WTC11 (cell line): ENCODE measurements at regions not wholly inside any gene's neighbourhood (a gene's known extent, or its start where the extent isn't known, plus 50 kb on each side); places are given as distances from the start of the nearest gene placed in this dataset.
"Not testable (repeated sequence)": the region's sequence is repeated elsewhere in the genome, so short reads cannot be mapped to it uniquely, and the experiment has no call there.

ENCODE experiments used
- ATAC-seq: fragments of 200-7000 bp; cut with Tn5 transposase; 2 replicates; pipeline ENCODE4 v1.10.0; 2021; ENCODE audit warnings: mild to moderate bottlenecking, moderate library complexity
- CTCF ChIA-PET: fragments of 300-600 bp; sonication (Branson Sonifier 250); formaldehyde crosslinking; loops from one replicate; lab custom pipeline; 2021; ENCODE audit warnings: antibody characterized with exemption; lab: Charles Lee
- POLR2A ChIA-PET: fragments of 350-600 bp; sonication (Branson Sonifier 250); formaldehyde crosslinking; loops from one replicate; lab custom pipeline; 2021; ENCODE audit warnings: antibody characterized with exemption; lab: Charles Lee
- DNase-seq: peaks from one replicate; pipeline ENCODE4 v3.0.0; 2021; ENCODE audit warnings: low spot score
- H3K27ac Mint-ChIP-seq: 2 replicates; pipeline ENCODE4 v1.8.0; 2021; ENCODE audit warnings: mixed read lengths
- H3K27me3 Mint-ChIP-seq: 2 replicates; pipeline ENCODE4 v1.8.0; 2021; ENCODE audit warnings: low read depth, mild to moderate bottlenecking, moderate library complexity, mixed read lengths
- H3K36me3 Mint-ChIP-seq: 2 replicates; pipeline ENCODE4 v1.8.0; 2021; ENCODE audit warnings: mixed read lengths
- H3K4me1 Mint-ChIP-seq: 2 replicates; pipeline ENCODE4 v1.8.0; 2022; ENCODE audit warnings: mixed read lengths
- H3K4me3 Mint-ChIP-seq: 2 replicates; pipeline ENCODE4 v1.8.0; 2021; ENCODE audit warnings: mild to moderate bottlenecking, moderate library complexity, mixed read lengths
- H3K9me3 Mint-ChIP-seq: 2 replicates; pipeline ENCODE4 v1.8.0; 2021; ENCODE audit warnings: mixed read lengths
- CREB1 ChIP-seq: sonication (generic); formaldehyde crosslinking; IDR thresholded peaks from 2 replicates; pipeline ENCODE4 v1.8.0; 2023; ENCODE audit warnings: mild to moderate bottlenecking, missing genetic modification reagents
- CTCF ChIP-seq: fragments of 200-600 bp; IDR thresholded peaks from 2 replicates; pipeline ENCODE4 v1.8.0; 2022; ENCODE audit warnings: antibody characterized with exemption
- E2F1 ChIP-seq: sonication (generic); formaldehyde crosslinking; IDR thresholded peaks from 2 replicates; pipeline ENCODE4 v1.8.0; 2022; ENCODE audit warnings: mild to moderate bottlenecking, missing genetic modification reagents
- E2F4 ChIP-seq: sonication (generic); formaldehyde crosslinking; IDR thresholded peaks from 2 replicates; pipeline ENCODE4 v1.8.1; 2022; ENCODE audit warnings: low read depth, mild to moderate bottlenecking, moderate library complexity, missing genetic modification reagents, borderline replicate concordance
- ESRRA ChIP-seq: sonication (generic); formaldehyde crosslinking; IDR thresholded peaks from 2 replicates; pipeline ENCODE4 v1.8.1; 2022; ENCODE audit warnings: mild to moderate bottlenecking, missing genetic modification reagents, borderline replicate concordance
- ETV6 ChIP-seq: sonication (generic); formaldehyde crosslinking; IDR thresholded peaks from 2 replicates; pipeline ENCODE4 v1.8.1; 2022; ENCODE audit warnings: mild to moderate bottlenecking, missing genetic modification reagents
- FOXP4 ChIP-seq: sonication (generic); formaldehyde crosslinking; IDR thresholded peaks from 2 replicates; pipeline ENCODE4 v1.8.0; 2022; ENCODE audit warnings: mild to moderate bottlenecking, missing genetic modification reagents
- HMGA2 ChIP-seq: fragments of 250-450 bp; sonication (Bioruptor Pico); IDR thresholded peaks from 2 replicates; pipeline ENCODE4 v1.4.0; 2021; ENCODE audit warnings: mild to moderate bottlenecking, moderate library complexity
- NFYB ChIP-seq: sonication (generic); formaldehyde crosslinking; conservative IDR thresholded peaks from 2 replicates; pipeline ENCODE4 v1.8.0; 2022; ENCODE audit warnings: low read depth, missing genetic modification reagents
- NR2C2 ChIP-seq: sonication (generic); formaldehyde crosslinking; IDR thresholded peaks from 2 replicates; pipeline ENCODE4 v1.8.0; 2022; ENCODE audit warnings: mild to moderate bottlenecking, missing genetic modification reagents
- SOX15 ChIP-seq: fragments of 250-450 bp; sonication (Bioruptor Pico); IDR thresholded peaks from 2 replicates; pipeline ENCODE4 v1.9.0; 2021; ENCODE audit warnings: mild to moderate bottlenecking
- TEAD1 ChIP-seq: sonication (generic); formaldehyde crosslinking; IDR thresholded peaks from 2 replicates; pipeline ENCODE4 v1.8.0; 2022; ENCODE audit warnings: mild to moderate bottlenecking, missing genetic modification reagents
- TEAD4 ChIP-seq: sonication (generic); formaldehyde crosslinking; IDR thresholded peaks from 2 replicates; pipeline ENCODE4 v1.8.0; 2022; ENCODE audit warnings: mild to moderate bottlenecking, missing genetic modification reagents
- USF1 ChIP-seq: sonication (generic); formaldehyde crosslinking; IDR thresholded peaks from 2 replicates; pipeline ENCODE4 v1.8.0; 2022; ENCODE audit warnings: mild to moderate bottlenecking, missing genetic modification reagents
- USF2 ChIP-seq: sonication (generic); formaldehyde crosslinking; IDR thresholded peaks from 2 replicates; pipeline ENCODE4 v1.8.1; 2023; ENCODE audit warnings: mild to moderate bottlenecking, missing genetic modification reagents, moderate library complexity
- ZMAT4 ChIP-seq: fragments of 250-450 bp; sonication (Bioruptor Pico); IDR thresholded peaks from 2 replicates; pipeline ENCODE4 v1.9.0; 2021; ENCODE audit warnings: mild to moderate bottlenecking
- ZNF512 ChIP-seq: sonication (generic); formaldehyde crosslinking; IDR thresholded peaks from 2 replicates; pipeline ENCODE4 v1.8.1; 2022; ENCODE audit warnings: missing genetic modification reagents, borderline replicate concordance
- ZNF532 ChIP-seq: fragments of 250-450 bp; sonication (Bioruptor Pico); IDR thresholded peaks from 2 replicates; pipeline ENCODE4 v1.9.0; 2021; ENCODE audit warnings: mild to moderate bottlenecking, borderline replicate concordance

- Mint-ChIP-seq H3K4me1 (peaks cover 15% of the 10 kb centered on the region), H3K27ac (peak overlapping the region; percentile 83)
- CTCF ChIA-PET, result interaction anchor here (1.2 kb wide), 1 partner anchor 12 kb away, joined by 3 read pairs; no protein-coding TSS in a partner anchor
- H3K4me3 Mint-ChIP-seq, H3K36me3 Mint-ChIP-seq, H3K9me3 Mint-ChIP-seq, POLR2A ChIA-PET, H3K27me3 Mint-ChIP-seq: not testable (repeated sequence)
- peak; percentile 18; the same call in 1 of the 2 replicates for TF ChIP-seq USF2 (CRISPR knock-in tag)
- peak; percentile 93 for TF ChIP-seq TEAD1 (CRISPR knock-in tag)
- peak; percentile 60; the same call in 1 of the 2 replicates for TF ChIP-seq TEAD4 (CRISPR knock-in tag)
- peak; percentile 15; the same call in 1 of the 2 replicates for TF ChIP-seq ETV6 (CRISPR knock-in tag)
- TF ChIP-seq FOXP4 (CRISPR knock-in tag), result peak; percentile 33; the same call in 1 of the 2 replicates
- TF ChIP-seq ZNF532, result peak; percentile 50; the same call in 1 of the 2 replicates
- peak; percentile 66; the same call in 1 of the 2 replicates for TF ChIP-seq ZMAT4 (CRISPR knock-in tag)
- DNase-seq (peak; percentile 54), ATAC-seq (peak; percentile 91)
Observed at GRCh38 chr6:141460245-141460644, 672.5 kb upstream of the GJE1 start.

GRCh38 chr6:141457984-141458383 is 674.7 kb upstream of the GJE1 start:
- H3K27ac Mint-ChIP-seq, H3K4me1 Mint-ChIP-seq, POLR2A ChIA-PET, ATAC-seq, H3K27me3 Mint-ChIP-seq, CTCF ChIA-PET, DNase-seq, H3K4me3 Mint-ChIP-seq: not testable (repeated sequence)
- Mint-ChIP-seq H3K36me3 (peaks cover 20% of the 10 kb centered on the region), H3K9me3 (peaks cover 21% of the 10 kb centered on the region)

- H3K4me3 Mint-ChIP-seq, result no peak overlapping the region
- H3K27me3 Mint-ChIP-seq, result no peaks in the 10 kb centered on the region; the same call in 1 of the 2 replicates
- H3K4me1 Mint-ChIP-seq, result peaks cover 38% of the 10 kb centered on the region
- no peak for TF ChIP-seq HMGA2 (CRISPR knock-in tag)
- TF ChIP-seq CTCF, result no peak
- no peak for TF ChIP-seq CREB1 (CRISPR knock-in tag)
- no peak for TF ChIP-seq E2F4
- TF ChIP-seq ZNF512, result no peak
- no peak for TF ChIP-seq SOX15 (CRISPR knock-in tag)
- no peak for TF ChIP-seq E2F1 (CRISPR knock-in tag)
- TF ChIP-seq ESRRA (CRISPR knock-in tag), result no peak
- TF ChIP-seq USF1 (CRISPR knock-in tag), result no peak
- TF ChIP-seq NR2C2 (CRISPR knock-in tag), result no peak
- TF ChIP-seq NFYB (CRISPR knock-in tag), result no peak
- H3K9me3 Mint-ChIP-seq, result peaks cover 23% of the 10 kb centered on the region
- POLR2A ChIA-PET, result no interaction called here
- DNase-seq (no peak), ATAC-seq (no peak)
- H3K27ac Mint-ChIP-seq, result peak overlapping the region; percentile 88
- CTCF ChIA-PET, result no interaction called here
- H3K36me3 Mint-ChIP-seq, result peaks cover 17% of the 10 kb centered on the region
Observed at GRCh38 chr6:141452354-141452686, 680.4 kb upstream of the GJE1 start.
